Non-pigmented ciliary epithelial cell (primary cell): ENCODE measurements at regions not wholly inside any gene's neighbourhood (a gene's known extent, or its start where the extent isn't known, plus 50 kb on each side); places are given as distances from the start of the nearest gene placed in this dataset.

Source experiments
- DNase-seq: peaks from one replicate; pipeline ENCODE4 v3.0.0-alpha.2; 2010; ENCODE audit warnings: low read depth

DNA sequence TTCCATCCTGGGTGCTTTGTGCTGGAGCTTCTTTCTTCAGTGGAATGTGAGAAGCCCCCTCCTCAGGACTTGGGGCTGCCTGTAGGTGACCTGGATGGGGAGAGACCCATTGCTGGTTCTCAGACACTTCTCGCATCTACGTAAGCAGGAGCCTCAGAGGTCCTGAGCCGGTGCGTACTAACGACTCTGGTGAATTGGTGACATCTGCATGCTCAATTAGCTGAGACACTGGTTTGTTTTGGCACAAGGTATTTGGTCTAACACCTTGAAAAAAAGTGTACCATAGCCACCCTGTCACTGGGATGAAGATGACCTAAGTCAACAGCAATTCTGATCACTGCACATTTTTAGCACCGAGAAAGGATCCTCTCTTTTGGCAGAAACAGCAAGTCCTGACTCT lies 57.7 kb downstream of the LRRC30 start:
- no peak for DNase-seq

DNA sequence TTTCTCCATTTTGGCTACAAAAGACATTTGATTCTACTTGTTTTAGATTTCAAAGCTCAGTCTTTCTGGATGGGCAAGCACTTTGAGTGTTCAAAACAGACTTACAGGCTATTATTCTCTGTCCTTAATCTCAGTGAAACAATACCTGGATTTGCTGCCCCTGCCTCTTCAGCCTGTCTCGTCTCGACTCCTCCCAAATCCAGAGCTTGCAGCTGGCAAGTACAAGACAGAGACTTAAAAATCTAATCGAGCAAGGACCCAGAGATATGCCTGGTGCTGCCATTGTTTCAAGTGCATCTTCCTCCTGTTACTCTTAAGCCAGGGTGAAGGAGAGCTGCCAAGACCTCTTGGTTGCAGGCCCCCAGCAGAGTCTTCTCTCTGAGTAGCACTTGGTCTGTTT lies 59.2 kb downstream of the LRRC30 start:
- DNase-seq: no peak

DNA sequence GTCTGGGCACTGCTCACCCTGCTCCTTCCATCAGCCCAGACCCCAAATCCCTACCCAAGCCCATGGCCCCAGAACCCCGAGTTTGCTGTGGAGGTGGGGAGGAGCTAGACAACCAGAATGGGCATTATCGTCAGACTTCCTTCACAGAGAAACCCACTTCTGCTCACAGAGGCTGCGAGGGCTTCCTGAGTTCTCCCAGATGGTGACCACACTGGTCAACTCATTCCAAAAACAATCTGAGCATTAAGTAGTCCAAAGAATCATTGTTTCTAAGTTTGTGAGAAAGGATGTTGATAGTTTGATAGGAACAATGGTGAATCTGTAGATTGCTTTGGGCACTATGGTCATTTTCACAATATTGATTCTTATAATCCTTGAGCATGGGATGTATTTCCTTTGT lies 60.2 kb downstream of the LRRC30 start:
- no peak for DNase-seq

DNA sequence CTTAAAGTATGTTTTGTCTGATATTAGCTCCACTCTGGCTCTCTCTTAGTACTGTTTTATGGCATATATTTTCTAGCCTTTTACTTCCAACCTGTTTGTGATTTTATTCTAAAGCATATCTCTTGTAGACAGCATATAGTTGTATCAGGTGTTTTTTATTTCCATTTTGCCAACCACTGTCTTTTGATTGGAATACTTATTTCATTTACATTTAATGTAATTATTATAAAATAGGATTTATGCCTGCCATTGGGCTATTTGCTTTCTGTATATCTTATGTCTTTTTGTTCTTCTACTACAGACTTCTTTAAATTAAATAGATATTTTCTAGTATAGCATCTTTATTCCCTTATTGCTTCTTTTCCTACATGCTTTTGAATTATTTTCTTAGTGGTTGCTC lies 67.3 kb downstream of the LRRC30 start:
- DNase-seq: no peak

DNA sequence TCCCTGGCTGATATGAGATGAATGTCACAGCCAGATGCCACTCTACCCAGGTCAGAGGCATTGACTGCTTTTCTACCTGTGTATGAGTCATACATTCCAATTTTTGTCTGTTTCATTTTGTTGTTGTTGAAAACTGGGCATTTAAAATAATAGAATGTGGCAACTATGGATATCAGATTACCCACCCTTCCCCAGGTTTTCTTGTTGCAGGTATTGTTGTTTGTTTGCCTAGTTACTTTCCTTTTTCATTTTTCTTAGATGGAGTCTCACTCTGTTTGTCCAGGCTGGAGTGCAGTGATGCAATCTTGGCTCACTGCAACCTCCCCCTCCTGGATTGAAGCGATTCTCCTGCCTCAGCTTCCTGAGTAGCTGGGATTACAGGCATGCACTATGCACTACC lies 70.2 kb downstream of the LRRC30 start:
- DNase-seq: no peak

DNA sequence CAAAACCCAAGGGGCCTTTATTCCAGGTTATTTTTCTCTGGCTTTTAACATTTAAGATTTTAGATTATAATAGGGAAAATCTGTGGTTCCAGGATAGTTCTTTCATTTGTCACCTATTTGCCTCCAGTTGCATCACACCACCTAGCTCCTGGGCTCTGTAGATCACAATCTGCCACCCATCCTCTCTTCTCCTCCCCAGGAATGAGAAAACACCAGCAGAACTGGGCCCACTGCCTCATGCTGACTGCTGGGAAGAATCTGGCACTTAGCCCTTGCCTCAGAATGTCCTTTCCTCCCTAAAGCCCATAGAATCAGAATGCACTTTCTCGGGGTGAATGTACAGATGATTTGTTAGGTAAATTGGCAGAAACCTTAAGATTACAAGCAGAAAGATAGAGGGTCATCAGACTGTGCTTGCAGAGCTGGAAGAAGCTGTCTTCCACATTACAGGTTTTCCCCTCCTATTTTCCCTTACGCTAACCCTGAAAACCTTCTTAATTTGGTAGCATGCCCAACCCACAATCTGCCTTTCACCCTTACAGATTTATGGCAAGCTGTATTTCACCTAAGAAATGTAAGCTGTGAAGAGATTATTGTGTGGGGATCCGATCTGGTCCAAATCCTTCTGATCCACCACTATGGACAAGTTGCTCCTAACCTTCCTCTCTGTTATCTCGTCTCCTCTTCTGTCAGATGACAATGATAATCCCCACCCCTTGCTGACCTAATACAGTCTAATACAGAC lies 72.6 kb downstream of the LRRC30 start:
- DNase-seq: no peak

DNA sequence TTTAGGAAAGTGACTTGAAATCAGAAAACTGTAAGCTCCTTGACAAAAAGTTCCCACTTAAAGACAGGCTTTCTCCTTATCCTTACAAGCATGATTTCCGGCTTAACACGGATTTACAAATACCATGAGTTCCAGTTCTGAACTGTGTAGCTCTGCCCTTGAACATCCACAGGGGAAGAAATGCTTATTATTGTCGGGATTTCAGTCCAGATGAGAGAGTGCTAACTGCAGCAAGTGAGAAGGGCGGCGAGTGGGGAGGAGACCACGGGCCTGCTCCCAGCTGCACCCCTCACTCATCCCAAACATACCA lies 73.1 kb downstream of the LRRC30 start:
- DNase-seq: no peak

DNA sequence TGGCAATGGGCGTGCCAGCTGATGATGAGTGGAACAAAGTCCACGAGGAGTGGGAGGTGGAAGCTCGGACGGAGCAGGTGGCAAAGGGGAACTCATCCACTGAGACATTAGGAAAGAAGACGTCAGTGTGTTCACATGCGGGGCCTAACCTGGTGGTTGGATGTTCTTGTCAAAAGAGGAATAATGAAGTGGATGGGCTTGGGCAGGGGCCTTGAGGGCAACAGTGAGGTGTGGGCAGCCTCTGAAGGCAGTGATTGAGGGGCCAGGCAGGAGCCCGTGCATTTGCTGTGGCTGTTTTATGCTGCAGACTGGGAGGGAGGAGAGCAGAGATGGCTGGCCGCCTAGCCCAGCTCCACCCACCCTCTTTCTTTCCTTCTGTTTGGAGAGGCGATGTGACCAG lies 74.5 kb downstream of the LRRC30 start:
- no peak for DNase-seq

DNA sequence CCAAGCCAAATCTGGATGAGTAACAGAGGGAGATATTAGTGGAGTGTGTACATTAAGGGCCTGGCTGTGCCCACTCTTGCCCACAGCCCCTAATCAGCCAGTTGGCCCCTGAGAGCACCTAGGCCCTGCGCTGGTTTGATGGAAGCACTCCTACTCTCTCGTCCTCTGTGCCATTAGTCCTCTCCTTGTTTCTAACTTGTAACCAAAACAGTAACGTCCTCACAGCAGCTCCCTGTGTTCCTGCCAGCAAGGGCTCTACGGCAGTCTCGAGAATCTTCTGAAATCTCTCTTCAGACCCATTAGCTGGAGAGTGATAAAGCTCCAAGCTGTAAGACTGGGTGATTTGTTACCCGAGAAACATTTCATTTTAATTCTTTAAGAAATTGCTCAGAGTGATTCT lies 76.1 kb downstream of the LRRC30 start:
- DNase-seq: no peak

DNA sequence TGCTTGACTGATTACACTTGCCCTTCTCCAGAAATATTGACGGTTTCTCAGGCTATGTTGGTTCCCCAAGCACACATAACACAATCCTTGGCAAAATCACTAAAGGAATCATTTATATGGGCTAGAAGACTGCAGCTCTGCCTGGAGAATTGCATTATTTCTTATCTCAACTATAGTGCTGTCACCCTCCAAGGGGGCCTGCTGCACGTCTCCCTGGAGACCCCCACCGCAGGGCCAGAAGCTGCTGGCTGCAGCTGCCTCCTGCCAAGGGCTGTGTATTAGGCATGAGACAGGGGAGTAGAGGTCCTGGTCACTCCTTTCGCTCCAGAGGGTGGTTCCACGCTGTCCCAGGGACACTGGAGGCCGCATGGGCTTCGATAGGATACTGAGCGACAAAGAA lies 76.6 kb downstream of the LRRC30 start:
- DNase-seq: no peak

DNA sequence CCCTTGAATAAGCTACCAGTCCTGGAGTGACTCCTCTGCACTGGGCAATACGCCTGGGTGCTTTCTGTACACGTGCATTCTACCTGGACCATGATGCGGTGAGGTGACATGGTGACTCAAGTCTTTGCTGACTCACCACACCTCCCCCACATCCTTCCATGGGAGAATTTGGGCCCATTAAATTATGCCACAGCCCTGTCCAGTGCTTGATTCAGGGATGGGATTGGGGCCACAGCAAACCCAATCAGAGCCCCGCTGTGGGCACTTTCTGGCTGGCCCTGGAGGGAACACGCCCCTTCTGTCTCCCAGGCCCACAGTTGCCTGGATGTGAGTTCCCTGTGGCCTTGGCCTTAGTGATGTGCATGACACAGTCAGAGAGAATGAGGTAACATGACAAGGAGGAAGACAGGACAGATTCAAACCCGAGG lies 86.9 kb downstream of the LRRC30 start:
- no peak for DNase-seq

DNA sequence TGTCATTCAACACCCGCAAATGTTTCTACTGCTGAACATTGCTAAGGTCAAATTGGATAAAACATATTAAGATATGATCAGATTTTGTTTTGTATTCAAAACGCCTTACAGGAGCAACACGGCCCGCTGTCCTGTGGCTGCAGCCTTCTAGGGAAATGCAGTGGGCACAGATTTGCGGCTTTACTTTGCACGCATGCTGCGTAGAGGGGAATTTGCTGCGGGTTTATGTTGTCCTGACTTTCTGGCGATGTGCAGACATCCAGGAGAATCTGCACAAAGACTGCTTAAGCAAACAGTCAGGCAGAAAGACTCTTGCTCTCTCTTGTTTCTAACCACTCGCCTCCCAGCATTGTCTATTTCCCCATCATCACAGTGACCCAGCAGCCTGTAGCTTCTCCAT lies 88.3 kb downstream of the LRRC30 start:
- DNase-seq: no peak

DNA sequence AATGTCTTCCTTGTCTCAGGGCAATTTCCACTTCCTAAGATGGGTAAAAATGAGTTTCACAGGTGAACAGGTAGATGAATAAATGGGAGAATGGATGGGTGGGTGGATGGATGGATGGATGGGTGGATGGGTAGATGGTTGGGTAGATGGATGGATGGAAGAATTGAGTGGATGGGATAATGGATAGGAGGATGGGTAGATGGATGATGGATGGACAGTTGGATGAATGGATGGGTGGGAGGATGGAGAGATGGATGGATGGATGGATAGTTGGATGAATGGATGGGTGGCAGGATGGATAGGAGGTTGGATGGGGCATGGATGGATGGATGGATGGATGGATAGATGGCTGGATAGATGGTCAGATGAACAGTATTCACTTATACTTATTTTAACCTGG lies 90.9 kb downstream of the LRRC30 start:
- no peak for DNase-seq

DNA sequence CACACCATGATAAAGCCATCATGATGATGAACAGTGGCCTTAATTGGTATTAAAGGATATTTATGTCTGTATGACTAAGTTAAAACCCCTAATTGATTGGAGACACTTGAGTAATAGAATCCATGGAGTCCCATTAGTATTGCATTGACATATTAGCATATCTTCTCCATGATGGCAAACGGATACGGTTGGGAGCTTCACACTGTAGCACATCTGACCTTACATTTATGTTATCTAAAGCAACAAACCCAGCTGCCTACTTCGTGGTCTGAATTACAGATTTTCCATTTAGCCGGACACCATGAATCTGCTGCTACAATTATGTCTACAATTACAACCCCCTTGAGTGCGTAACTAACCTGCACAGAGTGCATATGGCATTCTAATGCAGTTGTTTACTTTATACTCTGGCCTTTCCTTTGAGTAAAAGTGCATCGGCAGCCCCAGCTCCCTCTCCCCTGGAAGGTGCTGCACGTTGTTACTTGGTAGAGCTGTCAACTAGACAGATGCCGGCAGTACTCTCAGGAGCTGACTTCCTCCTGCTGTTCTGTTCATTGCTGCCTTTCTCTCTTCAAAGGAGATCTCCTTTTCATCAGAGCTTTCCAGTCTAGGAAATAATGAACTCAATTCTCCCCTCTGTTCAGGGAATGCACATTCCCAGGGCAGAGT lies 92.1 kb downstream of the LRRC30 start:
- DNase-seq: no peak

DNA sequence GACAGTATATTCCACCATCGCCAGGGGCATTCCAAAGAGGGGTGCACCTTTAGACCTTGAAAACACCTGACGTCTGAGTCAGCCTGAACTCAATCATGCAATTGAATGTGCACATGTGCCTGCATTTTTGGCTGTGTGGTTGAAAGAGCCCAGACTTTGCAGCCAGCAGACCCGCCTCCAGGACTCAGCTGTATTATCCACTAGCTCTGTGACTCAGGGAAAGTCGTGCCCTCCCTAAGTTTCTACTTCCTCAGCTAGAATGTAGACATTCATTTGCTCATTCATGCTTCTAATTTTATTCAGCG lies 94.2 kb downstream of the LRRC30 start:
- DNase-seq: no peak

DNA sequence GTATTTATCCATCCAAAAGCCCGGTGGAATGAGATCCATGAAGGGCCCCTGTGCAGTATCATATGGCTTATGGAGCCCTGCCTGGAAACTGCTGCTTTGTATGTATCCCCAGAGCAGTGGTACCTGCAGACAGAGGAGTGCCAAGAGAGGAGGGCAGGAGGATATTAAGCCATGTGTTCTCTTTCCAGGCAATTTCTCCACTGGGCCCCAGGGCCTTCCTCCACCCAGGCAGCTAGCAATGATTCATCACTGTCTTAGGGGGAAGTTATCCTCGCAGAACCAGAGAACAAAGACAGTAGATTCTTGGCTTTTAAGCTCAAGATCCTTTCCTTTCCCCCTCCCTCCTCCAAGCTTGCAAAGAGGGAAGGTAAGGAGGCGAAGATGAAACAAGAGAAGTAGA lies 98.1 kb downstream of the LRRC30 start:
- DNase-seq: no peak

DNA sequence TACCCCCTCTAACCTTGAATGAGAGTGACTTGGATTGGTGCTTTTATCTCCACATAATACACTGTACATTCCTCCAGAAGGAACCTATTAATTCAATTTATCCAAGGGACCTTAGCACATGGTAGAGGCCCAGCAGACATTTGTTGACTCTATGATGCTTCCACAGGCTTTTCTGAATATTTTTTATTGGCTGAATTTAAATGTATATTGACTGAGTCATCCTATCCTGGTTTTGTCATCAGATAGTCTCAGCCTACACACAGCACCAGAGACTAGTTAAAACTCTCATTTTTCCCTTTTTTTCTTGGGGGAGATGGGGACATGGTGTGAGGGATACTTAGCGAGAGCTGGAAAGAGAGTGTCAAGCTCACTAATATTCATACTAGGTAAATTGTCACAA lies 101.6 kb downstream of the LRRC30 start:
- no peak for DNase-seq

DNA sequence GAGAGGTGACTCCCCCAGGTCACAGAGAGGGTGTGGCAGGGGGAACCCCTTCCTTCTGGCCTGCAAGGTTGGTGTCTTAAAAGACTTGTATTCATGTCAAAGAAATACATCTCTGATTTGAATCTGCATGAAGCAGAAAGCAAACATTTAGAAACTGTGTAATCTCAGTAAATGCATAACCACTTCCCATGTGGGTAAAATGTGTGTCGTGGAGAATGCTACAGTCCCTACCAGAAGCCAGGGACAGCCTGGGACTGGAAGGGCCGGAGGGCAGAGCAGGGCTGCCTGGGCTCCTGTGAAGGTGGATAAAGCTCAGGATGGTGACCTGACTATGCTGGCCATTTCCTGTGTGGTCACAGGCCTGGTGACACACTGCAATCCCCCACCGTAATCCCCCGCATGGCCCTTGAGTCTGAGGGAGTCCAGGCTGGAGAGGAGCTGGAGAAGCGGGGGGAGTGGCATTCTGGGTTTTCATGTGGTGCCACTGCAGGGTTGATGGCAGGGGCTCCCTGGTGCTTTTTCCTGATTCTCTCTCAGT lies 102.2 kb downstream of the LRRC30 start:
- DNase-seq: no peak

DNA sequence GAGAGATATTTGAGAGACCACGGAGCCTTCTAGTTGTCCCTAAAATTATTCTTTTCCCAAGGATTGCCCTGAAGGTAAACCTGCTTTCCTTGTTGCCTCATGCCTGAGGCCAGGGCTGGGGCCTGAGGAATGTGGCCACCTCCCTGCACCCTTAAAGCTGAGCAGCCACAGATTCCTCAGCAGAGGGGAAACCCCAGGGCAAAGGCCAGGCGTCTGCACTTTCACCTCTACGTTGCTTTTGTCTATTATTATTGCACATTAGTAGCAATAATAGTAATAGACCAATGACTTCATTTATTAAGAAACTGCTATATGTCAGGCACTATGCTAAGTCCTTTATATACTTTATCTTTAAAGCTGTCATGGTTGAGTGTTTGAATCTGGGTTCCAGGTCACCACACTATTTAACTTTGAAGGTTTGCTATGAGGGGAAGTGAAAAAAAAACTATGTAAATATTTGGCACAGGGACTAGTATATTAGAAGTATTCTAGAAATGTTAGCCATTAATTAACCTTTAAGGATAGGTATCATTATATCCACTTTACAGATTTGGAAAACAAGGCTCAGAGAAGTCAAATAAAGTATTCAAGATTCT lies 104.2 kb downstream of the LRRC30 start:
- DNase-seq: no peak

DNA sequence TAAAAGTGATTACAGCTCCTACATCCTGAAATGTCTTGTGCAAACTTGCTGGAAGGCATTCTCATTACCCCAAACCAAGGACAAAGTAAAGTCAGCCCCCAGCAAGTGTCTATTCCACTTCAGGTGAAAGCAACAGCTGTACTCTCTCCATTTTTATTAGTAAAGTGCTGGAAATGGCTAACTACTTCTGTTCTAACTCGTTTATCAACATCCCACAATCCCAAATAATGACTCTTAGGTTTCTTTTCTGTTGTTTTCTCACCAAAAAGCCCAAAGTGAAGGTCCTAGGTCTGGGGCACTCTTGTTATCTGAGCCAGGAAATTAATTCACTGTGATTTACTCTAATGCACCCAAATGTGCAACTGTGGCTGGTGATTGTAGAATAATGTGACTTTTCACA lies 105.7 kb downstream of the LRRC30 start:
- DNase-seq: no peak

DNA sequence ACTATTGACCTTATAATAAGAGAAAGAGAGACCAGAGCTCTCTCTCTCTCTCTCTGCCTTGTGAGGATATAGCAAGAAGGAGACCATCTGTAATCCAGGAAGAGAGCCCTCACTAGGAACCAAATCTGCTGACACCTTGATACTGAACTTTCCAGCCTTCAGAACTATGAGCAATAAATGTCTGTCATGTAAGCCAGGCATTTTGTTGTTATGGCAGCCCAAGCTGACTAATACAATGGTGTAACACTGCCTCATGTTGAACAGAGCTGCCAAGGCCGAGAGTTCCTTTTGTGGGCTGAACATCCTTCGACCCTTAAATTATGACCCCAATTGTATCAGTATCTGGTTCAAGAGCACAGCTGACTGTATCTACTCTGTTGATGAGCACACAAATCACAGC lies 108.0 kb downstream of the LRRC30 start:
- no peak for DNase-seq

DNA sequence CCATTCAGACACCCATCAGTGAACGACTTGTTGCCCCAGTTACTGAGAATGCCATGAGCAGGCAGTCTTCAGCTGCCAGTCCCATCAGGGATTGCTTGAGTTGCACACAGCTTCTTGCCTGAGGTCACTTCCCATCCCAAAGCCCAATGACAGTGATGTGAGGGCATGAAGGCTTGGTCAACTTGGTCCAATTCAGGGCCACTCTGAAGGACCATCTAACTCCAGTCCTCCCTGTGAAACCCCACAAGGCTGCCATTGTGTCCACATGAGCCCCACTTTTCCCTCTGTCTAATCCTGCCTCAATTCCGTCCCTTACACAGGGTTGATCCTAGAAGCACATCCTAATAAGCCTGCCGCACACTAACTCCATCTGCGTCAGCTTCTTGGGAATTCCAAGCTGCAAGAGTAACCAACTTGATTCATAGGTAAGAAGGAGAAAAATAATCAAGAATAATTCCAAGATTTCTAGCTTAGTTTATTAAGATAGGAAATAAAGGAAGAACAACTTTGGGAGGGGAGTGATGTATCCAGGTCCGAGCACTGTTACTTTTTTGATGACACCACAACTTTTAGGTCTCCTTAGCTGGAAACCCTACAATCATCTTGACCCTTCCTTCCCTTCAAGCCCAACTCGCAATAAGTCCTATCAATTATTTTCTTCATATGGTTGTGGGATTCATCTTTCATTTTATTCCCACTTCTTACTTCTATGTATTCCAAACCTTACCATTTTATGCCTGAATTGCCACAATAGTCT lies 110.9 kb downstream of the LRRC30 start:
- no peak for DNase-seq
